ENCODE measurements at regions not wholly inside any gene's neighbourhood (a gene's known extent, or its start where the extent isn't known, plus 50 kb on each side); places are given as distances from the start of the nearest gene placed in this dataset.

DNA sequence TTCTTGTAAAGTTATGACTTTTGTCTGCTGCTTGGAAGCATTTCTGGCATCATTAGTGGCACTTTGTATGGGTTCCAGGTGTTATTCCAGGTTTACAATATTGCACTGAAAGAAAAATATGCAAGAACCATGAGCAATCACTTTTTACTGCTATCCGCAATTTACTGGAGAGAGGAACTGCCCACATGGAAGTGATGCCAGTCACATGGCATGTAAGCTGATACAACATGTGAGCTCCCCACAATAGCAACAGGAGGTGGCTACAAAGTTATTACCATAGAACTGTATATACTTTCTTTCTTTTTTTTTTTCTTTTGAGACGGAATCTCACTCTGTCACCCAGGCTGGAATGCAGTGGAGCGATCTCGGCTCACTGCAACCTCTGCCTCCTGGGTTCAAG lies 1012.1 kb downstream of the BCL11B start:
- no peak for TF ChIP-seq TEAD4 (IDR thresholded peaks at IDR 0.05)
- TF ChIP-seq CEBPB (IDR thresholded peaks at IDR 0.05) = no peak
- no peak for TF ChIP-seq FOXM1 (IDR thresholded peaks at IDR 0.05; ENCODE audit: borderline replicate concordance, low read depth)
- no peak for TF ChIP-seq EP300 (IDR thresholded peaks at IDR 0.05; ENCODE audit: borderline replicate concordance)
- no peak for TF ChIP-seq EGR1 (IDR thresholded peaks at IDR 0.05)
- TF ChIP-seq CREB1 (IDR thresholded peaks at IDR 0.05; ENCODE audit: low read depth) = no peak
- no peak for TF ChIP-seq RAD21 (IDR thresholded peaks at IDR 0.05; ENCODE audit: low read depth)
- no peak for TF ChIP-seq NFIC (IDR thresholded peaks at IDR 0.05)
- TF ChIP-seq TAF1 (IDR thresholded peaks at IDR 0.05; ENCODE audit: low read depth) = no peak
- TF ChIP-seq, protein P1, sequence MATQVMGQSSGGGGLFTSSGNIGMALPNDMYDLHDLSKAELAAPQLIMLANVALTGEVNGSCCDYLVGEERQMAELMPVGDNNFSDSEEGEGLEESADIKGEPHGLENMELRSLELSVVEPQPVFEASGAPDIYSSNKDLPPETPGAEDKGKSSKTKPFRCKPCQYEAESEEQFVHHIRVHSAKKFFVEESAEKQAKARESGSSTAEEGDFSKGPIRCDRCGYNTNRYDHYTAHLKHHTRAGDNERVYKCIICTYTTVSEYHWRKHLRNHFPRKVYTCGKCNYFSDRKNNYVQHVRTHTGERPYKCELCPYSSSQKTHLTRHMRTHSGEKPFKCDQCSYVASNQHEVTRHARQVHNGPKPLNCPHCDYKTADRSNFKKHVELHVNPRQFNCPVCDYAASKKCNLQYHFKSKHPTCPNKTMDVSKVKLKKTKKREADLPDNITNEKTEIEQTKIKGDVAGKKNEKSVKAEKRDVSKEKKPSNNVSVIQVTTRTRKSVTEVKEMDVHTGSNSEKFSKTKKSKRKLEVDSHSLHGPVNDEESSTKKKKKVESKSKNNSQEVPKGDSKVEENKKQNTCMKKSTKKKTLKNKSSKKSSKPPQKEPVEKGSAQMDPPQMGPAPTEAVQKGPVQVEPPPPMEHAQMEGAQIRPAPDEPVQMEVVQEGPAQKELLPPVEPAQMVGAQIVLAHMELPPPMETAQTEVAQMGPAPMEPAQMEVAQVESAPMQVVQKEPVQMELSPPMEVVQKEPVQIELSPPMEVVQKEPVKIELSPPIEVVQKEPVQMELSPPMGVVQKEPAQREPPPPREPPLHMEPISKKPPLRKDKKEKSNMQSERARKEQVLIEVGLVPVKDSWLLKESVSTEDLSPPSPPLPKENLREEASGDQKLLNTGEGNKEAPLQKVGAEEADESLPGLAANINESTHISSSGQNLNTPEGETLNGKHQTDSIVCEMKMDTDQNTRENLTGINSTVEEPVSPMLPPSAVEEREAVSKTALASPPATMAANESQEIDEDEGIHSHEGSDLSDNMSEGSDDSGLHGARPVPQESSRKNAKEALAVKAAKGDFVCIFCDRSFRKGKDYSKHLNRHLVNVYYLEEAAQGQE (IDR thresholded peaks at IDR 0.05; ENCODE audit: low read depth) = no peak
- TF ChIP-seq, protein P2, sequence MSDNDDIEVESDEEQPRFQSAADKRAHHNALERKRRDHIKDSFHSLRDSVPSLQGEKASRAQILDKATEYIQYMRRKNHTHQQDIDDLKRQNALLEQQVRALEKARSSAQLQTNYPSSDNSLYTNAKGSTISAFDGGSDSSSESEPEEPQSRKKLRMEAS (IDR thresholded peaks at IDR 0.05) = no peak
- TF ChIP-seq ZBTB7A (IDR thresholded peaks at IDR 0.05; ENCODE audit: low read depth) = no peak
- TF ChIP-seq YY1 (IDR thresholded peaks at IDR 0.05; ENCODE audit: low read depth) = no peak
